HG03135 (cell line): ENCODE measurements at regions not wholly inside any gene's neighbourhood (a gene's known extent, or its start where the extent isn't known, plus 50 kb on each side); places are given as distances from the start of the nearest gene placed in this dataset.
A peak's percentile ranks its signal among the peaks of the same experiment; 100 is the strongest.

Experiments
- ATAC-seq: cut with Tn5 transposase; IDR thresholded peaks from one replicate; pipeline ENCODE4 v1.9.1; 2021; ENCODE audit warnings: mild to moderate bottlenecking, moderate library complexity; ENCODE audit not compliant: unreplicated experiment

DNA sequence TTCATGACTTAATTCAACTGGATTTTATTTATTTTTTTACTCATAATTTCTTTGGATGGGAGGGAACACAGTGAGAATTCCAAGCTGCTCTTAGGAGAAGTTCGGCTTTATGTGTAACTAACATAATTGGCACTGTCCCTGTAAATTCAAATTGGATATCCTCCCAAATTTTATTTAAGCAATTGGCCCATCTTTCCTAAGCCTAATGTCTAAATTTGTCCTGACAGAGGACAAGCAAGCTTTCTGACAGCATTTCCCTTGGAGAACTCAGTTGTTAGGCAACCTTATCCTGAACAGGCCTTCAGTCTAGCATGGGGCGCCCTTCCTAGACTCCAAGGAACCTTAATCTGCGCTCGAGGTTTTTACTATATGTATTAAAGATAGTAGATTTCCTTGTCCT is 550.3 kb downstream of the NUF2 start:
- ATAC-seq: no peak

DNA sequence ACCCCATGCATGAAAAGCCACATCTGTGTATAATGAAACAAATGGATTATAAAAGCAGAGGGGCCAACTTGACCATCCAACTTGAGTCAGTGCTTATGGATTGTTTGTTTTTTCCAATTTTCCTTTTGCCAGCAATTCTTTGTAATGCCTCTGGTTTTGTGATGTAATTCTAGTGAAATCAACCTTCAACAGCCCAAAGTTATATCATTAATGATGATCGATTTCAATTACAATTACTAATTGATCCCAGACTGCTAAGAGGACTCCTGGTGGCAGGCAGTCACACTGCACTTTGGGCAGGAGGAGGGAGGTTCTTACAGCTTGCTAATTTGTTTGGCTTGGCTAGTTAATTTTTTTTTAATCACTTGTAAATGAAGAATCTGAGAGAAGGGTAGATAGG is 552.3 kb downstream of the NUF2 start:
- ATAC-seq: no peak

DNA sequence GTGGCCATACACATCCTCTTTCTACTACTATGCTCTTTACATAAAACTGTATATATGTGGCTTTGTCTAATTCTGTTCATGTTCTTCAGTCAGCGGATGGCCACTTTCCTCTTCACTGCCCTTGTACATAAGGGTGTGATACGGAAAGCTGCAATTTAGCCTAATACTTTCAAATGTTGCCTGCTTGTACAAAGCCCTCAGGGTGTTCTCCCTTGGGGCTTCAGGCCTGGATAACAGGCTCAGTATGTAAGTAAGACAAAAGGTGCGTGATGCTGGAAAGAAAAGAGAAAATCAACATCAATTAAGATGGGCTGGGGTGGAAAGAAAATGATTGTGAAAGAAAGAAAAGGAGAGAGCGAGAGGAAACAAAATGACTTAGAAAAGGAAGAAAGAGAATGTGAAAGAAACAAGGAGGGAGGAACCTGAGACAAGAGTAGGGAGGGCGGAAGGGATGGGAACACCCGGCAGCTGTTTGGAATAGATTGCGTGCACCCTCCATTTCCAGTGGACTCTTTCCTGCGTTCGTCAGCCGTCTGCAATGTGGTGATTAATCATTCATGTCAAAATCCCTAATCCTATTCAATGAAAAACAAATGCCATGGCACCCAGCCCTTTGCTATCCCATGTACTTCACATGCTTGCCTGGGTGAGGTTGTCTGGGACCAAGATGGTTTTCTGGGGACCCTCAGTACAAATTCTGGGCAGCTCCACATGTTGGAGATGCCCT is 553.6 kb downstream of the NUF2 start:
- no peak for ATAC-seq

GRCh38 chr1:163875927-163876320 is 554.2 kb downstream of the NUF2 start:
- ATAC-seq: no peak

- ATAC-seq: no peak
These were observed 554.8 kb downstream of the NUF2 start for GRCh38 chr1:163876546-163876945.

- ATAC-seq: no peak
These were observed 555.3 kb downstream of the NUF2 start for GRCh38 chr1:163877016-163877415.

- ATAC-seq: no peak
These were observed 563.8 kb downstream of the NUF2 start for GRCh38 chr1:163885510-163885909.

- no peak for ATAC-seq
These were observed 574.2 kb downstream of the NUF2 start for GRCh38 chr1:163896001-163896400.

GRCh38 chr1:163897412-163898155 is 575.8 kb downstream of the NUF2 start:
- no peak for ATAC-seq

GRCh38 chr1:163906283-163906682 is 584.5 kb downstream of the NUF2 start:
- no peak for ATAC-seq

GRCh38 chr1:163912170-163912884 is 590.6 kb downstream of the NUF2 start:
- ATAC-seq: no peak

- ATAC-seq: no peak
These were observed 593.1 kb downstream of the NUF2 start for GRCh38 chr1:163914785-163915413.

GRCh38 chr1:163922743-163923201 is 601.0 kb downstream of the NUF2 start:
- ATAC-seq: peak; percentile 85

DNA sequence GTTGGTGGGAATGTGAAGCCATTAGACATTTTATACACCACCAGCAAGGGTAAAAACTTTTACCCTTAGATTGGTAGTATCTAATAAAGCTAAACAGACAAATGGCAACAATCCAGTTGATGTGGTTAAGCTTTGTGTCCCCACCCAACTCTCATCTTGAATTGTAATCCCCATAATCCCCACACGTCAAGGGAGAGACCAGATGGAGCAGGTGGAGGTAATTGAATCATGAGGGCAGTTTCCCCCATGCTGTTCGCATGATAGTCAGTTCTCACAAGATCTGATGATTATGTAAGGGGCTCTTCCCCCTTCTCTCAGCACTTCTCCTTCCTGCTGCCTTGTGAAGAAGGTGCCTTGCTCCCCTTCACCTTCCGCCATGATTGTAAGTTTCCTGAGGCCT is 602.3 kb downstream of the NUF2 start:
- ATAC-seq: no peak

- no peak for ATAC-seq
These were observed 605.7 kb downstream of the NUF2 start for GRCh38 chr1:163927493-163927892.

- ATAC-seq: no peak
These were observed 606.3 kb downstream of the NUF2 start for GRCh38 chr1:163928069-163928468.

DNA sequence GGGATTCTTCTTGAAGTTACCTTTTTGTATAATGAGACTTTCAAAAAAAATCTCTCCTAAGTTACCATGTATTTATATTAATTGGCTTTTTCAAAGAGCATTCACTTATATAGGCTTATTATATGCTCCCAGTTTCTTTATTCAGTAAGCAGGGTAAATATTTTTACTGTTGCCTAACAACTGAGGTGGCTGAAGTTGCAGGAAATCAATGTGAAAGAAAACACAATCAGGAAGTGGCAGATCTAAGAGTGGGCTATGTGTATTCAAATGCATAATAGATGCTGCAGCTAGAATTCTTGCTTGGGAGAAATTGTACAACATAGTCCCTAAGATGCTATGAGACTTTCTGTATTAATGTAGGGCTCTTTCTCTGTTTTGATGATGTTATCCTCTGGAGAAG is 606.9 kb downstream of the NUF2 start:
- ATAC-seq: no peak

- ATAC-seq: no peak
These were observed 611.1 kb downstream of the NUF2 start for GRCh38 chr1:163932901-163933300.

DNA sequence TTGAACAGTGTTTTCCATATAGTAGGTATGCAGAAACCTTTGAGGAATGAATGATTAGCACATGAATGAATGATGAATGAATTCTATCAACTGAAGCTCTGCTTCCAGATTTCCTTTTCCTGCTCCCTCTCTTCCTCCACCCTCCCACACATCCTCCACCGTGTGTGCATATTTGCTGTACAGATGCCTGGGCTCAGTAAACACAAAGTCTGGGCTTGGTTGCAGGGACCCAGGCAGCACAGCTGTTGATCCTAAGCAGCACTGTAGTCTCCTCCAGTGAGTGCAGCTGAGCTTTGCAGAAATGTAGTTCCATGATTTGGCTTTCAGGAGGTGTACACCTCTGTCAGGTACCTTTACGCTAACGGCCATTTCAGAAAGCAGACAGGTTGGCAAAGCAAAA is 611.7 kb downstream of the NUF2 start:
- no peak for ATAC-seq

- ATAC-seq: no peak
These were observed 614.1 kb downstream of the NUF2 start for GRCh38 chr1:163935738-163936374.

- no peak for ATAC-seq
These were observed 599.4 kb upstream of the PBX1 start for GRCh38 chr1:163959622-163960021.
